HL-60/S4 (cell line): ENCODE measurements at regions not wholly inside any gene's neighbourhood (a gene's known extent, or its start where the extent isn't known, plus 50 kb on each side); places are given as distances from the start of the nearest gene placed in this dataset.
"Not testable (repeated sequence)": the region's sequence is repeated elsewhere in the genome, so short reads cannot be mapped to it uniquely, and the experiment has no call there.

Experiments
- in situ Hi-C: fragments of 300-500 bp; cut with MboI; formaldehyde crosslinking; loops from 2 replicates; pipeline ENCODE4 v1.14.3; 2022; ENCODE audit warnings: low sequenced_read_pairs

DNA sequence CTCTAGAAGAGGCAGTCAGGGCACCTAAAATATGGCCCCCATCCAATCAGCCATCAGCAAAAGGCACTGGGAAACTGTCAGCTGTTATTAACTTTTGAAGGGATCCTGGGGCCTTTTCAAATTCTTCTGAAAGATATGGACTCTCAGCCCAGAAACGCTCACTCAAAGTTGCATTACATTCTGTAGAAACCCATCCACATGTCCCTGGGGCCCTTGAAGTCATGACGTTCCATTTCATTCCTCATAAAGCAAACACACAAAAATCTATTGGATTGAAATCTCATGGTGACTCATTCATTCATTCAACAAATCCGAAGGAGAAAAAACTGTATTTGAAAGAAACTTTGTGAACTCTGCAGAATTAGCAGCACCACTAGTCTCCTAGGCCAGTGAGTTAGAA lies 215.3 kb downstream of the C16orf95 start:
- in situ Hi-C loops = no loop called here

GRCh38 chr16:87107201-87107600 lies 210.0 kb downstream of the C16orf95 start:
- in situ Hi-C loops = no loop called here

- in situ Hi-C loops = no loop called here
Measured at GRCh38 chr16:87108278-87108677, 208.9 kb downstream of the C16orf95 start.

GRCh38 chr16:87108941-87109340 lies 208.3 kb downstream of the C16orf95 start:
- in situ Hi-C loops = no loop called here

GRCh38 chr16:87114832-87115231 lies 202.4 kb downstream of the C16orf95 start:
- in situ Hi-C loops = no loop called here

- in situ Hi-C loops = no loop called here
Measured at GRCh38 chr16:87115646-87116045, 201.5 kb downstream of the C16orf95 start.

- in situ Hi-C loops = no loop called here
Measured at GRCh38 chr16:87117936-87118335, 199.3 kb downstream of the C16orf95 start.

DNA sequence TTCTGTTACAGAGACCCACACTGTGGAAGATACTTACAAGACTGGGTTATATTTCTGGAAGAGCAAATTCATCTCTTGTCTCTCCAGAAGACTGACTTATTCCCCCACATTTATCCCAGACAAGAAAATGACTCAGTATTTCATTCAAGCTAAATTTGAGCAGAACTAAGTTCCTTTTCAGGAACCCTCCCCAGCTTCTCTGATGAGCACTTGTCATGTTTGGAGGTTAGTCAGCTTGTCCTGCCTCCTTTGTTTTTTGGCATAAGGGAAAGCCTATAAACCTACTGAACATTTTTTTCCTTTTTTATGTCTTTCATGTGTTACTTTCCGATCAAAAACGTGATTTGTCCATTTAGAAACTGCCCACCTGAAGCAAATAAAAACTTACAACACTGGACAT lies 198.0 kb downstream of the C16orf95 start:
- in situ Hi-C loops = no loop called here

DNA sequence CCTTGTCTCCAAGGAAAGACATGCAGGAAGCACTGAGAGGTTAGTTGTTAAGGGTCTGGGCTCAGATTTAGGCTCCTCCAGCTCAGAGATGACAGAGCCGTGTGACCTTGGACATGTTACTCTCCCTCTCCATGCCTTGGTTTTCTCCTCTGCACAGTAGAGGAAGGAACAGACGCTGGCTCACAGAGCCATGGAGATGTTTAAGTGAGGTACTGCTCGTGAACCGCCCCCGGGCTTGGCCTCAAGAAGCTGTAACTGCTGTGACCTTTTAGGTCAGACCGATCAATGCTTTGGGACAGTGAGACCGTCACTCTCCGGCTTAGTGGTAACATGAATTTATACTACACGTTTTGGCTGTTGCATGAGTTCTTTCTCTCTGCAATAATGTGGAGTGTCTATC lies 197.4 kb downstream of the C16orf95 start:
- in situ Hi-C loops = no loop called here

DNA sequence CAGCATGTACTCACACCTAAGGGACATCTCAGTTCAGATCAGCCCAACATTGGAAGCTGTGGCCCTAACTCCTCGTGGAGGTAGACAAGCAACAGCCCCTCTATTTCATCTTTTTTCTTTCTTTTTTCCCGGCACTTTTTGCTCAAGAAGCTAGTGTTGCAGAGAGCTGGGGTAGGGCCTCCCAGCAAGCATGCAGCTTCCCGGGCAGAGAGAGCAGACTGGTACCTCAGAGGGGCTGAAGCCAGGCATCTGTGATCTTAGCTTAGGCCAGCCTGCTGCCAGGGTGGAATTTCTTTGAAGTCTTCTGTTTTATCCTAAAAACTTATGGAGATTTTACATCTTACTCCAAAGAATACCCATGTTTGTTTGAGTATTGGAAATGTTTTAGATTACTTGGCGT lies 195.4 kb downstream of the C16orf95 start:
- in situ Hi-C loops = no loop called here

DNA sequence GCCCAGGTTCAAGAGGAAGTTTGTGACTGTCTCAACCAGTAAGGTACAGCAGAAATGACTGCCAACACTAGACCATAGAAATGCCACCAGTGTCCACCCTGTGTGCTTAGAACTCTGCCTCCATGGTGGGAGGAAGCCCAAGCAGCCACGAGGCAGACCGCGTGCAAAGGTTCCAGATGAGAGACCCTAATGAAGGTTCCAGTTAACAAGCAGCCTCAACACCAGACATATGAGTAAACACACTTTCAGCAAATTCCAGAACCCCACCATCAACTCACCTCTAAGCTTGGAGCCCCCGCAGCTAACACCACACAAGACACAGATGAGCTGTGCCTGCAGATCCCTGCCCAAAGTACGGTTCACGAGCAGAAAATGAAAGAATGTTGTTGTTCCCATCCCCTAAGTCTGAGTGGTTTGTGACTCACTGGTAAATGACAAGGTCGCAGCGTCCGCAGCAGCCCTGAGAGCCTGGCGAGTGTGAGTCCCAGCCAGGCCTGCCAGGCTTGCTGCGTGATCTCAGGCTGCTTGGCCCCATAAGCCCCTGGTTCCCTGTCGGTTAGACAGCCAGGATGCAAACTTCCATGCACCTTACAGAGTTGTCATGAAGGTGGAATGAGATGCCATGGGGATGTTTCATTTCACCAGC lies 193.7 kb downstream of the C16orf95 start:
- in situ Hi-C loops = no loop called here

- in situ Hi-C loops = not testable (repeated sequence)
Measured at GRCh38 chr16:87124405-87124804, 192.8 kb downstream of the C16orf95 start.

- in situ Hi-C loops = no loop called here
Measured at GRCh38 chr16:87125206-87126155, 191.7 kb downstream of the C16orf95 start.

GRCh38 chr16:87126403-87127025 lies 190.7 kb downstream of the C16orf95 start:
- in situ Hi-C loops = no loop called here

DNA sequence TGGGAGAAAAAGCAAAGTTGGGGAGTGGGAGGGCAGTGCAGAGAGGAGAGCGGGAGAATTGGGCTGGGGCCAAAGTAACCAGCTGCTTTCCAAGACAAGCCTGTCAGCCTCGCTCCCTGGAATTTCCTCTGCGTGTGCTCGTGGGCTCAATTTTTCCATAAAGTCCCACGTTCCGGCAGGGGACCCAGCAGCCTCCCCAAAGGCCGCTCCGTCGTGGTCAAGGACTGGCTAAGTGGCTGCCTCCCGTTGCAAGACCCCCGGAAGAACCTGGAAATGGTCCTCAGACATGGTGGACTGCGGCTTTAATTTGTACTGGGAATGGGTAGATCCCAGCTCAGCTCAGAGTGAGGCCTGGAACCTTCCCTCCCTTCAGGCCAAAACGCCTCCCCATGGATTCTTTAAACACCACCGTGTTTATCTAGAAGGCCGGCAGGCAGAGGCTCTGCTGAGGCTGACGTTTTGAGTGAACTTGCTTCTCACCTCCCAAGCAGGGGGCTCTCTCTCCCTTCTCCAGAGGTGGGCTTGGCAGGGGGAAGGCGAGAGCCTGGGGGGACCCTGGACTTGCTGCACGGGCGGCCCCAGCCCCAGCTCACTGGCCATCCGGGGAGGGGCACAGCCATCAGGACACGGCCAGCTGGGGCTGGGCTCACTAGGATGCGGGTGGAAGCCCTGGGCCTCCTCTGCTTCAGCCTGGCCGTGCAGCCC lies 190.0 kb downstream of the C16orf95 start:
- in situ Hi-C loops = no loop called here

DNA sequence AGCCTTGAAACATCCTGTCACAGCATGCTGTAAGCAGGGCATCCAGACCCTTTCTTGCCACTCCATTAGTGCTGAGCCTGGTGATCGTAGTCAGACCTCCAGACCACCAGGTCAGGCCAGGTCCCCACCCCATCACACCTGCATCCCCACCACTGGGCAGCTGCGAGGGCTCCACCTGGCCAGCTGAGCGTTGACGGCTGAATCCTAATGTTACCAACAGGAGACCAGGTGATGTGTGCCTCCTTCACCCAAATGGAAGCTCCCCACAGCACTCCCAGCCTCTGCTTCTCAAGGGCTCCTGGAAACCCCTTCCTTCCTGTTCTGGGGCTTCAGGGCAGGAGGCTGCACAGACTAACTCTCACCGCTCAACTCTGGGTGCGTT lies 189.4 kb downstream of the C16orf95 start:
- in situ Hi-C loops = no loop called here

- in situ Hi-C loops = no loop called here
Measured at GRCh38 chr16:87129771-87130170, 187.4 kb downstream of the C16orf95 start.

DNA sequence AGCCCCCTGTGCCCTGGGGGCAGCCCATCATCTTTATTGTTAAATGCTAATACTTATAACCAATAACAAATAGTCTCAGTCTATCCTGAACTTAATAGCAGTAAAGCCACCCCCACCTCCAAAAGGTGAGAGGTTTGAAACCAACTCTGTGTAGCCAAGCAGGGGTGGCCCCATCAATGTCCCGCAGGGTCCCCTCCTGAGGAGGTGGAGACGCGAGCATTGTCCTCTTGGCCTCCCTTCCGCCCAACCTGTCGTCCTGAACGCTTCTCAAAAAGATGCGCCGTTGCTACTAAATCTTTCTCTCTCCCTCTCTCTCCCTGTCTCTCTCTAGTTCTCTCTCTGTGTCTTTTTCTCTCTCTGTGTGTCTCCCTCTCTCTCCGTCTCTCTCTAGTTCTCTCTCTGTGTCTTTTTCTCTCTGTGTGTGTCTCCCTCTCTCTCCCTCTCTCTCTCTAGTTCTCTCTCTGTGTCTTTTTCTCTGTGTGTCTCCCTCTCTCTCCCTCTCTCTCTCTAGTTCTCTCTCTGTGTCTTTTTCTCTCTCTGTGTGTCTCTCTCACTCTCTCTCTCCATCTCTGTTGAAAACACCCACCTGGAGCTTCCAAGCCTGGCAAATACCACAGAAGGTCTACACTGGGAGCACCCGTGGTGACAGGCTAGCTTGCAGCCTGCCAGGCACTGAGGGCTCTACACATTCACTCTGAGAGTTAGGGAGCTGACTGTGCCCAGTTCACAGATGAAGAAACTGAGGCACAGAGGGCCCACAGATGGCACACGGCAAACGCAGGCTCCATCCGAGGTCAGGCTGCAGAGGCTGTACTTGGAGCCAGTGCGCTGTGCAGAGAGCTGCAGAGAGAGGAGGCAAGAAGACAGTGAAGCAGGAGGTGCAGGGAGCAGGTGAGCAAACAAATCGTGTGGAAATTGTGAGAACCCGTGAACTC lies 185.9 kb downstream of the C16orf95 start:
- in situ Hi-C loops = no loop called here

DNA sequence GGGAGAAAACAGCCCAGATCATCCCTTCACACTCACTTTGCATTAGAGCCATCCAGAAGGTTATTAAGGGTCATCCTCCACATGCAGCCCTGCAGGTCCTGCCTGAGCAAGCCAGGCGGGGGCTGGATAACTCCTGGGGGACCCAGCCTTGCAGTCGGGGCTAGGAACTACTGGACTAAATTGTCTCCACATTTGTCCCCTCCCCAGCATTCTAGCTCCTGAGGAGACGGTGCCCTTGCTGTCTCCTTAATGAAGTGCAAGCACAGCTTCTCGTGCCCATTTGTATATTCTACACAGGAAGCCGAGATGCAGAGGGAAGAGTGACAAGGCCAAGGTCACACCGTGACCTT lies 185.2 kb downstream of the C16orf95 start:
- in situ Hi-C loops = no loop called here

DNA sequence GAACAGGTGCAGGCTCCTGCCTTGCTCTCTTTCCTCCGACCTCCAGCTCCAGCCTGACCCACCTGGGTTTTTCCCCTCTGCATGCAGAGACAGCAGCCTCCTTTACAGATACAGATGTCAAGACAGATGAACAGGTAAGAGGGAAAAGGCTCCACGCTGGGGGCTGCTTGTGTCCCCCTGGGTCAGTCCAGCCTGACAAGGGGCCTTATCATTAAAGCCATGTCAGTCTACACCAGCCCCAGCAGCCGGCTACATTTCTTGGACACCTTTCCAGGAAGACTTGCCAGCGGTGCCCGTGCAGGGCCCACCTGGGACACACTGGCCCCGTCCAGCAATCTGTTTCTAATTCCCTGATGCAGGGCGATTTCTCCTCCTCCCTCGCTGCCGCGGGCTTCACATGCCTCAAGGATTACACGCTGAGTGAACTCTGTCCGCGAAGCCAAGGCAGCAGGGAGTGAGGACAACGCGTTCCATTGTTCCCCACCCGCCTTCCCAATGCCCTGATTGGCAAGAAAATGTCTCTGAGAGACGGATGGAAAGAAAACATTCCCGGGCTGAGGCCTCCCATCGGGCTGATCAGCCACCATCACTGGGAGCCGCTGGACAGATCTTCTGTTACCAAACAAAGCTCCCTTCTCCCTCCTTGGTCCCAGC lies 184.7 kb downstream of the C16orf95 start:
- in situ Hi-C loops = no loop called here
